ENCODE measurements at regions not wholly inside any gene's neighbourhood (a gene's known extent, or its start where the extent isn't known, plus 50 kb on each side); places are given as distances from the start of the nearest gene placed in this dataset.
"Not testable (repeated sequence)": the region's sequence is repeated elsewhere in the genome, so short reads cannot be mapped to it uniquely, and the experiment has no call there.

- no peaks in the 10 kb centered on the region for H3K9me3 ChIP-seq (ENCODE audit: insufficient read depth, low read depth, low read length)
- no peaks in the 10 kb centered on the region for H3K4me1 ChIP-seq (ENCODE audit: insufficient read depth, low read length, poor library complexity, severe bottlenecking)
- H3K36me3 ChIP-seq (ENCODE audit: insufficient read depth, low read length) = no peaks in the 10 kb centered on the region
- no peaks in the 10 kb centered on the region for H3K9me2 ChIP-seq (replicated peaks; ENCODE audit: low read depth, low read length)
- no peak overlapping the region for H3K9ac ChIP-seq (ENCODE audit: low read depth, low read length, poor library complexity, severe bottlenecking)
- no peak overlapping the region for H3K4me2 ChIP-seq (ENCODE audit: low read depth, low read length, poor library complexity, severe bottlenecking)
- no peak for TF ChIP-seq EZH2phosphoT487 (IDR thresholded peaks at IDR 0.05; ENCODE audit: borderline replicate concordance)
- no peak for TF ChIP-seq CTCF (conservative IDR thresholded peaks at IDR 0.05; ENCODE audit: low read length)
- H3K79me2 ChIP-seq (ENCODE audit: insufficient read depth, low read length) = no peaks in the 10 kb centered on the region
- H2AFZ ChIP-seq (ENCODE audit: low read length) = no peak overlapping the region
- no peak overlapping the region for H3K4me3 ChIP-seq (ENCODE audit: low read length, poor library complexity, severe bottlenecking)
- H3K27me3 ChIP-seq (ENCODE audit: insufficient read depth, low read length, poor library complexity, severe bottlenecking) = no peaks in the 10 kb centered on the region
- H4K20me1 ChIP-seq (ENCODE audit: insufficient read depth, low read length, poor library complexity, severe bottlenecking) = no peaks in the 10 kb centered on the region
- H3F3A ChIP-seq (ENCODE audit: low read depth) = no peaks in the 10 kb centered on the region
Observed at GRCh38 chr4:3945511-3946290, 179.5 kb downstream of the ADRA2C start.

GRCh38 chr4:3946553-3946952 is 180.4 kb downstream of the ADRA2C start:
- H4K20me1 ChIP-seq (ENCODE audit: insufficient read depth, low read length, poor library complexity, severe bottlenecking); H3K4me1 ChIP-seq (ENCODE audit: insufficient read depth, low read length, poor library complexity, severe bottlenecking); H3K4me3 ChIP-seq (ENCODE audit: low read length, poor library complexity, severe bottlenecking); H3K4me2 ChIP-seq (ENCODE audit: low read depth, low read length, poor library complexity, severe bottlenecking); H2AFZ ChIP-seq (ENCODE audit: low read length); H3K9me2 ChIP-seq (replicated peaks; ENCODE audit: low read depth, low read length); H3K27me3 ChIP-seq (ENCODE audit: insufficient read depth, low read length, poor library complexity, severe bottlenecking); H3K79me2 ChIP-seq (ENCODE audit: insufficient read depth, low read length); H3K9ac ChIP-seq (ENCODE audit: low read depth, low read length, poor library complexity, severe bottlenecking); H3K36me3 ChIP-seq (ENCODE audit: insufficient read depth, low read length); H3K9me3 ChIP-seq (ENCODE audit: insufficient read depth, low read depth, low read length); H3F3A ChIP-seq (ENCODE audit: low read depth): not testable (repeated sequence)

DNA sequence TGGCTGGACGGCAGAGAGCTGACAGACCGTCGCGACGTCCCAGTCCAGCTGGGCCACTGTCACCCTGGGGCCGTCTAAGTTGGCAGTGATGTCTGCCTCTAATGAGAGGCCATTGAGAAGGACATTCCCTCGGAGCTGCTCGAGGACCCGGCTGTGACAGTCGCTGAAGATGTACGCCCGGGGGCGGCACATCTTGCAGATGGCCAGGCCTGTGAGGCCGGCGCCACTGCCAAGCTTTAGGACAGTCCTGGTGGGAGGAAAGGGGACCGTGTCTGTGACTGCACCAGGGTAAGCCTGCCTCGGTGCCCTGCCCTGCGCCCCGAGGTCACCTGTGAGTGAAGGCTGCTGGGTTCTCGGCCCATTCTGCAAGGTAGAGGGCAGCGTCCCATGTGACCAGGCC is 181.6 kb downstream of the ADRA2C start:
- not testable (repeated sequence) for H3K4me2 ChIP-seq (ENCODE audit: low read depth, low read length, poor library complexity, severe bottlenecking); H2AFZ ChIP-seq (ENCODE audit: low read length); H3K4me3 ChIP-seq (ENCODE audit: low read length, poor library complexity, severe bottlenecking); H3K9me2 ChIP-seq (replicated peaks; ENCODE audit: low read depth, low read length); H3K4me1 ChIP-seq (ENCODE audit: insufficient read depth, low read length, poor library complexity, severe bottlenecking); H3K27me3 ChIP-seq (ENCODE audit: insufficient read depth, low read length, poor library complexity, severe bottlenecking); H3K79me2 ChIP-seq (ENCODE audit: insufficient read depth, low read length); H3K36me3 ChIP-seq (ENCODE audit: insufficient read depth, low read length); H3F3A ChIP-seq (ENCODE audit: low read depth); H3K9ac ChIP-seq (ENCODE audit: low read depth, low read length, poor library complexity, severe bottlenecking); H3K9me3 ChIP-seq (ENCODE audit: insufficient read depth, low read depth, low read length); H4K20me1 ChIP-seq (ENCODE audit: insufficient read depth, low read length, poor library complexity, severe bottlenecking)

GRCh38 chr4:3948210-3948609 is 182.0 kb downstream of the ADRA2C start:
- not testable (repeated sequence) for H3K79me2 ChIP-seq (ENCODE audit: insufficient read depth, low read length); H3K36me3 ChIP-seq (ENCODE audit: insufficient read depth, low read length); H3K9ac ChIP-seq (ENCODE audit: low read depth, low read length, poor library complexity, severe bottlenecking); H3K27me3 ChIP-seq (ENCODE audit: insufficient read depth, low read length, poor library complexity, severe bottlenecking); H3K9me2 ChIP-seq (replicated peaks; ENCODE audit: low read depth, low read length); H3K4me3 ChIP-seq (ENCODE audit: low read length, poor library complexity, severe bottlenecking); H4K20me1 ChIP-seq (ENCODE audit: insufficient read depth, low read length, poor library complexity, severe bottlenecking); H3F3A ChIP-seq (ENCODE audit: low read depth); H3K4me1 ChIP-seq (ENCODE audit: insufficient read depth, low read length, poor library complexity, severe bottlenecking); H3K4me2 ChIP-seq (ENCODE audit: low read depth, low read length, poor library complexity, severe bottlenecking); H3K9me3 ChIP-seq (ENCODE audit: insufficient read depth, low read depth, low read length); H2AFZ ChIP-seq (ENCODE audit: low read length)

Data from Loucy (cell line).